SK-N-SH (cell line): ENCODE measurements at regions not wholly inside any gene's neighbourhood (a gene's known extent, or its start where the extent isn't known, plus 50 kb on each side); places are given as distances from the start of the nearest gene placed in this dataset.

Experiments used
- CTCF ChIP-seq: fragments of 200-600 bp; sonication (generic); IDR thresholded peaks from 2 replicates; pipeline ENCODE4 v1.6.1; 2017; ENCODE audit warnings: antibody characterized with exemption, mild to moderate bottlenecking, moderate library complexity
- USF1 ChIP-seq: IDR thresholded peaks from 2 replicates; pipeline ENCODE4 v1.4.0; 2012; ENCODE audit warnings: low read depth, borderline replicate concordance
- YY1 ChIP-seq: IDR thresholded peaks from 2 replicates; pipeline ENCODE4 v1.4.0; 2012; ENCODE audit warnings: low read depth, mild to moderate bottlenecking

GRCh38 chr9:120045011-120045410 lies 535.0 kb downstream of the CDK5RAP2 start:
- TF ChIP-seq CTCF (no peak), YY1 (no peak), USF1 (no peak)
